Fibroblast of skin of left biceps (primary cell): ENCODE measurements at regions not wholly inside any gene's neighbourhood (a gene's known extent, or its start where the extent isn't known, plus 50 kb on each side); places are given as distances from the start of the nearest gene placed in this dataset.

Source experiments
- DNase-seq, 2 experiments: peaks; one replicate each; pipeline ENCODE4 v3.0.0-alpha.2; 2013; ENCODE audit warnings: low read depth in 2 of 2

DNA sequence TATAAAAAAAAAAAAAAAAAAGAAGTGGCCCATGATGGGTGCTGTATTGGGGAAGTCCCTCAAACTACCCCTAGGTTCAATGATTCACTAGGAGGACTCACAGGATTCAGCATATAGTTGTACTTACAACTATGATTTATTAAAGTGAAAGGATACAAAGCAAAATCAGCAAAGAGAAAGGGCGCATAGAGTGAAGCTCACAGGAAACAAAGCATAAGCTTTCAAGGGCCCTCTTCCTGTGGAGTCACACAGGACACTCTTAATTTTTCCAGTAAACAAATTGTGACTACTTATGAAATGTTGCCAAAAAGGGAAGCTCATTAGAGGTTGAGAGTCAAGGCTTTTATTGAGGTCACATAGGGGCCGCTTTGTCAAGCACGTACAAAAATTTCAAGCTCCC, 153.7 kb upstream of the GAP43 start:
- no peak for DNase-seq

DNA sequence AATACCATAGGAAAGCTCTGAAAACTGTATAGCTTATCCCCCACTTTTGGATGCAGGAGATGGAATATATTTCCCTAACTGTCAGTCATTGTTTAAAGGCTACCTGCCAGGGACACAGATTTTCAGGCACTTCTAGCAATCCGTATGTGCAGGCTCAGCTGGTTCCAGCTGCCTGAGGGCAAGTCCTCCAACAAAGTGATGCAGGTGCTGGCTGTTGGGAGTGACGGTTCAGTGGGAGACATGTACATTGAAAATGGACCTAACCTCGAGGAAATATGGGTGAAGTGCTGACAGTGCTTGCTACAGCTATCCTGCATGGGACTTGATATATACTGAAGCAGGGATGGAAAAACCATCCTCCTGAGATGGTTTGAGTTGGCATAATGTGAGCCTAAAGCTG, 153.1 kb upstream of the GAP43 start:
- DNase-seq, result no peak

DNA sequence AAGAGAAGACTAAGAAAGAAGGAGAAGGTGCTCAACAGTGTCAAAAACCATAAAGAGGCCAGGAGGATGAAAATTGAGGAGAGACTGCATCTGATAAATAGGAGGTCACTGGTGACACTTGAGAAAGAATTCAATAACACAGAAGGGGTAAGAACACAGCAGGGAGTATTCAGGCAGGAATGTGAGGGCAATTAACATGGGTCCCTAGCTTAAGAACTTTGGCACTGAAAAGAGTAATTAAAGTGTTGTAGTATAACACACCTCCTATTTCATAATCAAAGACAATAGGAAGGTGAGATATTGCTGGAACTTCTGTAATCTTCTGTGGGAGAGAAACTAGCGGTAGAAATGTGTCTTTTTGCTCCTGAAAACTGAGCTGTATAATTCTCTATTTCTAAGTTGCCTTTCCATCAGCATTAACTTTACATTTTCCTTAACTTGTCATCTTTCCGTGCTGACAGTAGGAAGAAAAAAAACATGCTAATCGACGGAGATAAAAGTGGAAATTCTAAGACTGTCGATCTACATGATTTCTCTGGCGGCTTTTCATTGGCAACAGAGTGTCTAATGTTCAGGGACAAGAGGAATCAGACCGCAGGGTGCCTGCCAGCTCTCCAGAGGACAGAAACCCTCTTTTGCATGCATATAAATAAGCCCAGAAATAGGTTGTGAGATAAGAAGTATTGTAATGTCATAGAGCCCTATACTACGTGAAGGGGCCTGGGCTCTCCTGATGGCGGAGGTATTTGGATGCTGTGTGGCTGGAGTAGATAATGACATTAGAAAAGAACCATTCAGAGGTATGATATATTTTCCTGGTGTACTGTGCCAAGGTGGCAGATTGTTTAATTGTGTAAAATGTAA, 147.9 kb upstream of the GAP43 start:
- DNase-seq, result no peak

DNA sequence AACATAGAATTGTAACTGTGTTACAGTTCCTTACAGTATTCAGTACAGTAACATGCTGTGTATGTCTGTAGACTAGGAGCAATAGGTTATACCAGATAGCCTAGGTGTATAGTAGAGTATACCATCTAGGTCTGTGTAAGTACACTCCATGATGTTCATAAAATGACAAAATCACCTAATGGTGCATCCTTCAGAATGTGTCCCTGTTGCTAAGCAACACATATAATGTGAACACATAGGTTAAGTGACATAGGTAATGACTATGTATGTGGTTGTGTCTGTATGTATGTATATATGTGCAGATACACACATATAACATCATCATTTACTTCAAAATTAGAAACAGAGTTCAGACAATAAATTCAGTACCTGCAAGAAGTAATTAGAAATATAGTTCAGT, 146.8 kb upstream of the GAP43 start:
- DNase-seq, result no peak

DNA sequence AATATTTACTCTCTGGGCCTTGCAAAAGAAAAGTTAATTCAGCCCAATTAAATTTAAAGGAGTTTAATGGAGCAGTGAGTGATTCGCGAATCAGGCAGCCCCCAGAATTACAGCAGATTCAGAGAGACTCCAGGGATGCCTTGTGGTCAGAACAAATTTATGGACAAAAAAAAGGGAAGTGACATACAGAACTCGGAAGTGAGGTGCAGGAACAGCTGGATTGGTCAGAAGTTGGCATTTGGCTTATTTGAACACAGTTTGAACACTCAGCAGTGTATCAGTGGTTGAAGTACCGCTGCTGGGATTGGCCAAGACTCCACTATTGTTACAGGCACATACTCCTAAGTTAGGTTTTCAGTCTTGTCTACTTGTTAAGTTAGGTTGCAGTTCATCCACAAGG, 145.0 kb upstream of the GAP43 start:
- no peak for DNase-seq

DNA sequence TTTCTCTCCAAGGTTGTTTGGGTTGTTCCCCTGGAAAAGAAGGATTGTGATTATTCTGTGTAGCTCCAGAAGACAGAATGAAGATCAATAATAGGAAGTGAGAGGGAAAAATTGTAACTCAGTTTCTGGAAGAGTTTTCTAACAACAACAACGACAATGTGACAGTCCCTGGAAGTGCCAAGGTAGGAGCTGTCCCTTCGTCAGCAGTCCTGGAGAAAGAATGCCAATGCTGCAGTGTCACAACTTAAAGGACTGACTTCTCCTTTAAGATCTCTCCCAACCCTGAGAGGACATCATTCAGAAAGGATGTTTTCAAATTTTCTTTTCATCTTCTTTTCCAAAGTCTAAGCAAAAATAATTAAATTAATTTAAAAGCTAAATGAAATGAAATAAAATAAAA, 136.4 kb upstream of the GAP43 start:
- DNase-seq, result no peak

DNA sequence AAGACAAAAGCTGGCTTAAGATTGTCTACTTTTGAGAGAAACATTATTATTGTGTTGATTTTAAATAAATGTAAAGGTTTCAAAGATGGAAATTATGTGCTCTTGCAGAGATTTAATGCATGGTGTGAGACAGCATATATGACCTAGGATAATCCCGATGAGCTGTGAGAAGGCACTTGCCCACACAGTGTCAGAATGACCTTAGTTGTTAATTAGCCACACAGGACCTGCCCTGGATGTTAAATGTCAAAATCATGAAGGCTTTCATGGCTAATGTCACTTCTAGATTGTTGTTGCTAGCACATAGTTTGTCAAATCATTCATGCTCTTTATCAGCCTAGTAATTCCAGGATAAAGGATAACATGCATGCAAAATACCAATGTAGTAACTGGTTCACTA, 135.3 kb upstream of the GAP43 start:
- DNase-seq, result no peak

DNA sequence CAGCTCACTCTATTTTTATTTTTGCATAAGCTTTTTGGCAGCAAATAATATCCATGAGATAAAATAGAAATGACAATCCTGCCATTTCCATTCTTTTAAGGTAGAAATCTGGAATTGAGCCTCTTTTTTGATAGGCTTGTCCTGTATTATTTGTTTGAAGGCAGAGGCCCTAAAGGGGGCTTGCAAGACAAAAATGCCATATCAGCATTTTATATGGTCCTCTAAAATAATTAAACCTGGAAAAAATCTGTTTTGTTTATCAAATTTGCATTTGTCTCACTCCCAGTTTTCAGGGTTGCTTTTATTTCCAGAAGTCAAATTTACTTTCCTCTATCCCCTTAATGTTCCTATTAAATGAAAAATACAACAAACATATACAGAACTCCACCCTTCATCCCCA, 134.9 kb upstream of the GAP43 start:
- DNase-seq, result no peak

DNA sequence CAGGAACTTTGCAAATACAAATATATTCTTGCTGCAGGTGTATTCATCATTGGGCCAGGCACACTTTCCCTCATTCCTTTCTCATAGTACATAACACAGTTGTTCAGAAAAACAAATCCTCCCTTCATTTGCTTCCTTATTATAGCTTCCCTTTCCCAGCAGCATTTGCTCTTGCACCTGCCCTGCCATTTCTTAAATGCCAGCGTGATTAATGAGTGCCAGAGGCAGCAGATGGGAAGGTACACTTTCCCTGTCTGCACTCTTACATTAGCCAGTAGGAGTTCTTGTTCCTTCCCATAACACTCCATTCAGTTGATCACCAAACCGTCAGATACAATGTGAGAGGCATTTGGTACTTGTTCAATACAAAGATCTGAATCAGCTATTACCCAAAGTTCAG, 128.5 kb upstream of the GAP43 start:
- DNase-seq, result no peak

DNA sequence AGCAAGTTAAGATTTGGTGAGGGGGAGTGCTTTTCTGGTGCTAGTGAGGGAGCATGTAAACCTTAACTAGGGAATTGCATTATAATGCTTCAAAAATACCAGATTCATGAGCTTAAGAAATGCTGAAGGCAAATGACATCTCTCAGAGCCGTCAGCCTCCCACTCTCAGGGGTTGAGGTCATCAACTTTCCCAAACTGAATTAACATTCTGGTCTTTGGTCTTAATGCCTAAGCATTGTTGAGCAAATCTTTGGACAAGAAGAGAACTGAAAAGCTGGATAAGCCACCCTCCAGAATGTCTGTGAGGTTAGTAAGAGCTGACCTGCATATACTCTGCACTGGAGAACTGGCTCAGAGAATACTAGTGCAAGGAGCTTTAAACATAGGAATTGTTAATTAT, 124.9 kb upstream of the GAP43 start:
- DNase-seq, result no peak

DNA sequence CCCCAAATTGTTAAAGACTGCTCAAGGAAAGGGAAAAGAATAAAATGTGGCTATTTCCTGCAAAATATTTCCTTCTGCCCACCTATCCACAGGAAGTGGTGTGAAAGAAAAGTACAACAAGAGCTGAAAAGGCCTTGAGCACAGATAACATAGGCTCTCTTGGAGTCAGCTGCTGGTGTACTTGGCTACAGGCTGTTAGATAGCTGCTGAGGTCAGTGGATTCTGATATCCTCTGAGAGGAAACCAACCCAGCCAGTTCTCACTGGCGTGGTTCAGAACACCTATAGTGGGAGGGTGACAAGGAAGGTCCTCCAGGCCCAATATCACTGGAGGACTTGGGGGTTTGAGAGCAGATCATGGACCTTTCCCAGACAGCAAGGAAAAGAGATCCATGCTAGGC, 124.4 kb upstream of the GAP43 start:
- DNase-seq, result no peak

DNA sequence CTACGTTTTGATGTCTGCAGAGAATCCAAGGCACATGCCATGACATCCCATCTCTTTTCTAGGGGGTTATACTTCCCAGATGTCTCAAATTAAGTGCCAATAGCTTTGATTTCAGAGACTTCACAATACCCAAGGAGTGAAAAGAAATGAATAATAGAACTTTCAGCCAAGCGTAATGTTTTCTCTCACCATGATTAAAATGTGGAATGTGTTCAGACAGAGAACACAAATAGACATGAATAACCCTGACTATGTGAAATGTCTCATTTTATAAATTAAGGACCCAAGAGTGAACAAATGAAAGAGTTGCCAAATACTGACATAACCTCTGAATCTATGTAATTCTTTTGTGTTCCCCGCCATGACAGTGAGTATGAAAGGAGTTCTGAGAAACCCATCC, 123.6 kb upstream of the GAP43 start:
- no peak for DNase-seq

DNA sequence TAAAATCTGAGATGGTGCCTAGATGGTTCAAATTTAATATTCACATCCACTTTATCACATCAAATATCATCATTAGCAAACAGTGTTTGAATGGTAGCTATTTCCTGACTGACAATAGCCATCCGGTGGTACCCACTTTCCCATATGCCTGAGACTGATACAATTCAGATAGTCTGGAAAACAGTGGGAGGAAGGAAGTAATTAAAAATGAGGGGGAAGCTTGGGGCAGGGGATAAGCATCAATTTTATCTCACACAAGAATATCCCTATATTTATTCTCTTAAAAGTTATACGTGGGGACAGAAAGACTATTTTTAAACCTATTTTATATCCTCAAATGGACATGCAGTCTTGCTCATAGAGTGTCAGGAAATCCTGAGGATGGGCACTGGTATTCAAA, 122.5 kb upstream of the GAP43 start:
- DNase-seq, result no peak

DNA sequence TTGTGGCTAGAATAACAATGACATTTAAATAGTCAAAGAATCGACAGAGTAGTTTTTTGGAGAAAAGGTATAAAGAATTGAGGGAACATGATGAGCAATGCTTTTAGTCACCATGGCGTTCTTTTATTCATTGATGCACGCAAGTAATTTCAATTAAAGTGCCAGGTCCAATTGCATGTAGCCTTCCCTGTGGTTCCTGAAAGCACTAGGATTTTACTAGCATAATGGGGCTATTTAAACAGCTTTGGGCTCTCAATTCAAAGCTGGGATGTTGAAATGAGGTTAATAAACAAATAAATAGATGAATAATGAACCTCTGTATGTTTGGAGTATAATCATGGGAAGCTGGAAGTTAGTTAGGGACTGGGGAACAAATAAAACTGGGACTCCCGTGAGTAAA, 121.2 kb upstream of the GAP43 start:
- no peak for DNase-seq

DNA sequence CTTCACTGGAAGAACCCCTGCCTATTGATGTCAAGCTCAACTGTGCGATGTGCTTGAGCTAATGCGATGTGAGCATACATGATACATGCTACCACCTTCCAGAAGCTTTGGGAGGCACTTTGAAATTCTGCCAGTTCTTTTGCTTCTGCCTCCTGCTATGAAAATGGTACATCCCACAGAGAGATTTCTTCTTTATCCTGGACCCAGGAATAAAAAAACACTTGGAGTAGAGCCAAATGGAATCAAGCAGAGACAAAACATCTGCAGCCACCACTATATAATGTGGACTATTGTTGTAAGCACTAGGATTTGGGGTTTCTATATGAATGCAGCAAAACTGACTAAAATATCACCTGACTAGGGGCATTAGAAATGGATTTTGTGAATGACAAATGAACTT, 119.9 kb upstream of the GAP43 start:
- no peak for DNase-seq

DNA sequence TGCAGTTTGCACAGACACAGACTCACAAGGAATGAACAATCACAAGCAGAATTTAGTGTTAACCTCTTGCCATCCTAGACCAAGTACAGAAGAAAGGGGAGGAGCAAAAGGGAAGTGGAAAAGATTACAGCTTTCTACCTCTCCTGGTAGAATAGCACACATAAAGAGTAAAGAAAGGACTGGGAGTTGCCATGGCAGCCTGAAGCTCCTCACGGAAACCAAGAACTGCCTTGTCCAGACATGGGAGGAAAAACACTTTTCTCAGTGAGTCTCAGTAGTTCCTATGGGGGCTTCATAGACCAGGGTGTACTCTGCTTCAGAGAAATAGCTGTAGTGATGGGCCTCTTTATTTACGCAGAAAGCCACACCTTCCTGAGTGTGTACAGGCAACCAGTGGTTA, 114.7 kb upstream of the GAP43 start:
- no peak for DNase-seq

DNA sequence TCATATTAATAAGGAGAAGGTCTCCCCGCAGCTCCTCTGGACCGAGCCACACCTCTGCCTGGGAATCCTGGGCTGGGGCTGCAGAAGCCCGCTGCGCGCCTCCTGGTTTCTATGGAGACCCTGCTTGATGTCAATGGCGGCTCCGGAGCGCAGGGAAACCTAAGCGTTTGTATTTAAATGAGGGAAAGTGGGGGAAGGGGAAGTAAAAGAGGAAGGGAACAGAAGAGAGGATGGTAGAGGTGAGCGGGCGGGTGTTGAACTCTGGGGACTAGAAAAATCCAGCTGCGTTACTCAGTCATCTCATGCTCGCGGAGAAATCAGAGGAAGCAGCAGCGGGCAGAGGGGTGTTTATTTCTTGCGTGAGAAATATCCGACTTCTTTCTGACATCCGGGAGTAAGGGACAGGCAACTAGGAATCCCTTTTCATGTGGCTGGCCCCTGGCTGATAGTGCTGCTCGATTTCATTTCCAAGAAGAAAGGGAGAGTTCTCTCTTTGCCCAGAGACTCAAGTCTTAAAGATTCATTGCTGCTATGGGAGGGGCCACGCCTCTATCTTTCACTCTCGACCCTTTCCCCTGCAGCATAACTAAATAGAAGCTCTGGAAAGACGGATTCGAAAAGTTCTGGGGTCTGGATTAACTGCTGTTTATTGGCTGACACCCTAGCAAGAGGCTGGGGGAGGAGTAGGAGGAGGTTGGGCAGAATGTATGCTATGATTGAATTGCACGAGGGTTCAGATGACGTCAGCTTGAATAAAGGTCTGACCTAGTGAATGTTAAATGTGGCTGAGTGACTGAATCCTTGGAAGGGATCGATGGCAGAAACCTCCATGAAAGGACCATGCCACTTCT, 110.5 kb upstream of the GAP43 start:
- DNase-seq, result no peak

DNA sequence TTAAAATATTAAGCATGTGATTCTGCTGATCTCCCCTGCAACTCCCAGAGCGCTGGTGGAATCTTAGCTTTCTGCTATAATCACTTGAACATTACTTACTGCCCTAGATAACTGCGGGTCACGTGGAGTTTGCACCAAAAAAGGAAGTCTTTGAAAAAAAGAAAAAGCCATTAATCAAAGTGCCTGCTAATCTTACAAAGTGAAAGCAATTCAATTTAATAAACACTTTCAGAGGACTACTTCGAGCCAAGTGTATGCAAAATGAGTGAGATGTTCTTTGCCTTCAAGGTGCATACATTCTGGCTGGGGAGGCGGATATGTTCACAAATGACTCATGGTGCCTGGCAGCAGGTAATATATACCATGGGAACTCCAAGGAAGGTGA, 109.9 kb upstream of the GAP43 start:
- no peak for DNase-seq

DNA sequence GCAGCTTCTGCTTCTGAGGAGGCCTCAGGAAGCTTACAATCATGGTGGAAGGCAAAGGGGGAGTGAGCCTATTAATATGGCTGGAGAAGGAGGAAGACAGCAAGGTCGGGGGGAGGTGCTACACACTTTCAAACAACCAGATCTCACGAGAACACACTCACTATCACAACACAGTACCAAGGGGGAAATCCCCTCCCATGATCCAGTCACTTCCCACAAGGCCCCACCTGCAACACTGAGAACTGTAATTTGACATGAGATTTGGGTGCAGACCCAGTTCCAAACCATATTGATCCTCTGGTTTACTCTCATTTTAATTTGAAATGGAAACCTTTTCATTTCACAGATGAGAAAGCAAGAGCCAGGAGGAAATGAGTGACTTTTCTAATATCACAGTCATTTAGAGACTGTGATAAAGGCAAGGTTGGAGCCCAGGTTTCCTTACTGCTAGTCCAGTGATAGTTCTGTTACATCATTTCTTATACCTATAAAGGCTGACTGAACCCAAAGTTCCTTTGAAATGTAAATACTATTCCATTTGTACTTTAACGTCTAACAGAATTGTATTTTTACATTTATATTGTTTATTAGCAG, 105.8 kb upstream of the GAP43 start:
- DNase-seq, result no peak

DNA sequence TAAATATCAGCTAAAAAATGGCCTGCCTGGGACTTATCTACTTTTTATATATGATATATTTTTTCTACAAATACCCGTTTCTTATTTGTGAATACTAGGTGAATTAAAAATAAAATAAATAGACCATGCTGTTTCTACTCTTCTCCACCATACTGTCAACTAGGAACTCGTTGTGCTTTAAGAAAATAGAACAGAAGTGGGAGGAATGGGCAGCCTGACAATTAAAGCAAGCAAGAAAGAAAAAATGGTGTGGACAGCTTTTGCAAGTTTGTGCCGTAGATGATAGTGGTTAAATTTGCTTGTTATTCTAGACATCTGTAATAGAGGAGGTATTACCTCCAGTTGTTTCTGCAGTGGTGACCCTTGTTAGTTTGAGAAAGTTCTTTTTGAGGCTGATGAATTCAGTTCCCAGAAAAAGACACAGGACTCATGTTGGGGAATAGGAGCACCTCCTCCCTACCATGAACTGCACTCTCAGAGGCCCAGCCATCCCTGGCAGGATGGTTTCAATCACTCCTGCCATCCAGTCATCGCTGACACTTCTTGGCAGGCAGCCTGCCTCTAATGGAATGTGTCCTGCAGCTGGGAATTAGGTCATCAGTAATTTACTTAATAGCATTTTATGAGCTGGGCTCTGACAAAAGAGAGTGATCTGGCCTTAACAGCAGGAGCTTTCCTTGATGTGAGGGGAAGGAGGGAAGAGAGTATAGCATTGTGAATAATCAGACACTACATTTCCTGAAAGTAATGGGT, 105.0 kb upstream of the GAP43 start:
- DNase-seq, result peak; percentile 83

DNA sequence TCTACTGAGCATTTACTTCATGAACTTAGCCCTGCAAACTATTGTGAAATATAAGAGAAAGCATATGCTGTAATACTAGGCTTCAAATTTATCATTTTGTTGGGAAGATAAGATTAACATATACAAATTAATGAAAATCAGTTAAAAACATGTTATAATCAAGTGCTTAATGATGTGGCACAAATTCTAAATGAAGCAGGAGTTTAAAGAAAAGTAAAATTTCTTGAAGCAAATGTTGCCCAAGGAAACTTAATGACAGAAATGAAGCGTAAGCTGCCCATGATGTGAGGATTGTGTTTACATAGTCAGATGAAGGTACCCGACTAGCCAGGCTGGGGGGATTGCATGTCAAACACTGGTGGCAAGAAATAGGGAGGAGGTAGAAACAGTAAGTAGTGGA, 103.1 kb upstream of the GAP43 start:
- DNase-seq, result no peak

DNA sequence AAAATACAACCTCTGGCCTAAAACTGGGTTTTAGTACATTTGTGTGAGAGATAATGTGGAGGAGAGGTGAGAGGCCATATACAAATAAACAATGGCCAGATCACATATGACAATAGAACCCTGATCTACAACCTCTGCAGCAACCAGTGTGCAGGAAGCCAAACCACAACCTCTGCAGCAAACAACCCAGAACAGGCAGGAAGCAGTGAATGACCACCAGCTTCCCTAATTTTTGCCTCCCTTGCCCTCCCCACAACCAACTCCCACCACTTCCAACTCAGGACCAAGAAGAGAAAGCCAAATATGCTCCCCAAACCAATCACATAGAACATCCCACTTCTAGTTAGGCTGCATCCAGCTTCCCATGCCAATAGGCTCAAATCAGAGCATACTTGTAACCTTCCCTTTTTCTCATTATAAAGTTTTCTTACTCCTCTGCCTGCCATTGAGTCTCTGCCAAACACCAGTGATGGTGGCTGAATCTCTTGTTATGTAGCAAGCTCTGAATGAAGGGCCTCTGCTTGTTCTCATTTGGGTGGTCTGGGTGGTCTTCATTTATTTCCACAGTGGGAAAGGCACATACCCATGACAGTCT, 102.6 kb upstream of the GAP43 start:
- DNase-seq, result no peak
